SK-N-SH (cell line): ENCODE measurements at regions not wholly inside any gene's neighbourhood (a gene's known extent, or its start where the extent isn't known, plus 50 kb on each side); places are given as distances from the start of the nearest gene placed in this dataset.

Source experiments
- CTCF ChIA-PET: fragments of 300-600, 350-600 bp; formaldehyde crosslinking; extraction: SDS; loops from one replicate; lab custom pipeline; 2021; lab: Yijun Ruan, JAX
- POLR2A ChIA-PET: fragments of 350-600 bp; sonication (Branson Sonifier 250); formaldehyde crosslinking; extraction: SDS; loops from one replicate; lab custom pipeline; 2020; ENCODE audit warnings: antibody characterized with exemption, inconsistent platforms; lab: Yijun Ruan, JAX
- DNase-seq: peaks from one replicate; pipeline ENCODE4 v3.0.0; 2012
- H2AFZ ChIP-seq: fragments of 200-600 bp; sonication (generic); 2 replicates; pipeline ENCODE4 v1.8.1; 2016; ENCODE audit warnings: antibody characterized with exemption, mild to moderate bottlenecking, low read depth
- H3F3A ChIP-seq: fragments of 200-600 bp; sonication (generic); replicated peaks from 2 replicates; pipeline ENCODE3; 2016; ENCODE audit warnings: antibody characterized with exemption, mild to moderate bottlenecking; ENCODE audit not compliant: insufficient read depth
- H3K27ac ChIP-seq, 2 experiments: fragments of 200-500 bp in 1 of 2; fragments of 200-600 bp in 1 of 2; sonication (Bioruptor generic) in 1 of 2; sonication (generic), shearing (Covaris generic) in 1 of 2; 2 replicates each; pipeline versions ENCODE4 v1.5.1 to v1.6.1; 2014 to 2016; ENCODE audit warnings: low read depth in 2 of 2, inconsistent platforms in 1 of 2, low read length in 1 of 2, mild to moderate bottlenecking in 1 of 2, mixed read lengths in 1 of 2
- H3K27me3 ChIP-seq: fragments of 200-600 bp; sonication (generic), shearing (Covaris generic); 2 replicates; pipeline ENCODE4 v1.6.1; 2016; ENCODE audit warnings: mixed run types; ENCODE audit not compliant: insufficient read depth
- H3K36me3 ChIP-seq, 2 experiments: fragments of 200-500 bp in 1 of 2; fragments of 200-600 bp in 1 of 2; sonication (Bioruptor generic) in 1 of 2; sonication (generic) in 1 of 2; replicated peaks in 1 of 2; 2 replicates each; pipeline versions ENCODE3 to v1.5.1; 2014 to 2016; ENCODE audit warnings: low read length in 1 of 2, mild to moderate bottlenecking in 1 of 2; ENCODE audit not compliant: insufficient read depth in 2 of 2, control insufficient read depth in 1 of 2
- H3K4me1 ChIP-seq, 2 experiments: fragments of 200-500 bp in 1 of 2; fragments of 200-600 bp in 1 of 2; sonication (Bioruptor generic) in 1 of 2; sonication (generic), shearing (Covaris generic) in 1 of 2; 2 replicates each; pipeline versions ENCODE4 v1.5.1 to v1.6.1; 2014 to 2016; ENCODE audit warnings: low read depth in 1 of 2, low read length in 1 of 2, mixed run types in 1 of 2; ENCODE audit not compliant: insufficient read depth in 2 of 2, control insufficient read depth in 1 of 2
- H3K4me2 ChIP-seq: fragments of 200-600 bp; sonication (generic), shearing (Covaris generic); 2 replicates; pipeline ENCODE4 v1.6.1; 2017; ENCODE audit warnings: mixed run types
- H3K4me3 ChIP-seq, 2 experiments: fragments of 200-500 bp in 1 of 2; fragments of 200-600 bp in 1 of 2; sonication (Bioruptor generic) in 1 of 2; sonication (generic), shearing (Covaris generic) in 1 of 2; 2 replicates each; pipeline versions ENCODE4 v1.5.1 to v1.8.1; 2014 to 2016; ENCODE audit warnings: low read depth in 2 of 2, inconsistent platforms in 1 of 2, low read length in 1 of 2, mild to moderate bottlenecking in 1 of 2, mixed read lengths in 1 of 2, moderate library complexity in 1 of 2
- H3K79me2 ChIP-seq: fragments of 200-600 bp; sonication (generic); 2 replicates; pipeline ENCODE4 v1.8.1; 2017; ENCODE audit warnings: mild to moderate bottlenecking; ENCODE audit not compliant: insufficient read depth
- H3K9ac ChIP-seq: fragments of 200-600 bp; sonication (generic); 2 replicates; pipeline ENCODE4 v1.6.1; 2017; ENCODE audit warnings: mixed run types
- H3K9me2 ChIP-seq: fragments of 200-600 bp; sonication (generic); 2 replicates; pipeline ENCODE4 v1.6.1; 2017; ENCODE audit warnings: mixed run types
- H3K9me3 ChIP-seq: fragments of 200-600 bp; sonication (generic); 2 replicates; pipeline ENCODE4 v1.6.1; 2017; ENCODE audit warnings: mixed run types, mild to moderate bottlenecking, moderate library complexity
- H4K20me1 ChIP-seq: fragments of 200-600 bp; sonication (generic); 2 replicates; pipeline ENCODE4 v1.6.1; 2017; ENCODE audit warnings: mild to moderate bottlenecking, mixed run types; ENCODE audit not compliant: insufficient read depth
- CHD2 ChIP-seq: fragments of 150-350 bp; IDR thresholded peaks from 2 replicates; pipeline ENCODE4 v1.6.1; 2018; ENCODE audit warnings: low read length; ENCODE audit not compliant: partially characterized antibody
- ELF1 ChIP-seq: IDR thresholded peaks from 2 replicates; pipeline ENCODE4 v1.4.0; 2012
- EZH2phosphoT487 ChIP-seq: fragments of 200-600 bp; sonication (generic); IDR thresholded peaks from 2 replicates; pipeline ENCODE4 v1.6.1; 2017; ENCODE audit warnings: low read depth, mixed run types, mild to moderate bottlenecking, antibody characterized with exemption, moderate library complexity, borderline replicate concordance
- GABPA ChIP-seq: IDR thresholded peaks from 2 replicates; pipeline ENCODE4 v1.4.0; 2012; ENCODE audit warnings: low read depth, mild to moderate bottlenecking
- MEF2A ChIP-seq: IDR thresholded peaks from 2 replicates; pipeline ENCODE4 v1.4.0; 2012; ENCODE audit warnings: low read depth, borderline replicate concordance
- MXI1 ChIP-seq: IDR thresholded peaks from 2 replicates; pipeline ENCODE4 v1.6.1; 2012; ENCODE audit warnings: mild to moderate bottlenecking, low read depth, low read length, improper control_type of control experiment
- RAD21 ChIP-seq: IDR thresholded peaks from 2 replicates; pipeline ENCODE4 v1.6.1; 2012; ENCODE audit warnings: mild to moderate bottlenecking, low read length
- SIN3A ChIP-seq: IDR thresholded peaks from 2 replicates; pipeline ENCODE4 v1.6.1; 2012; ENCODE audit warnings: low read depth, mild to moderate bottlenecking, low read length, moderate library complexity, borderline replicate concordance
- SMC3 ChIP-seq: IDR thresholded peaks from 2 replicates; pipeline ENCODE4 v1.6.1; 2012; ENCODE audit warnings: low read depth, low read length, improper control_type of control experiment
- TEAD4 ChIP-seq: IDR thresholded peaks from 2 replicates; pipeline ENCODE4 v1.4.0; 2012; ENCODE audit warnings: mild to moderate bottlenecking, borderline replicate concordance; ENCODE audit not compliant: insufficient read depth
- ZBTB33 ChIP-seq: IDR thresholded peaks from 2 replicates; pipeline ENCODE4 v1.4.0; 2012; ENCODE audit warnings: low read depth, borderline replicate concordance
- WGBS: methylation state at CpG from one replicate; pipeline ENCODE4 v1.1.6; 2017; ENCODE audit warnings: low lambda C conversion rate; 5-methylcytosine and 5-hydroxymethylcytosine counted together
- TF ChIP-seq, protein P1 (sequence below): IDR thresholded peaks from 2 replicates; pipeline ENCODE4 v1.6.1; 2012; ENCODE audit warnings: mild to moderate bottlenecking, low read depth, low read length, moderate library complexity
- TF ChIP-seq, protein P2 (sequence below): IDR thresholded peaks from 2 replicates; pipeline ENCODE4 v1.4.0; 2012; ENCODE audit warnings: low read depth

- Histone ChIP-seq H3K4me2 (no peak overlapping the region), H3K4me3 (no peak overlapping the region), H4K20me1 (peaks cover 17% of the 10 kb centered on the region), H3K4me1 (peaks cover 0 to 14% of the 10 kb centered on the region in 2 experiments; a peak in 2 of 4 replicates), H3K9ac (no peak overlapping the region), H3K27me3 (no peaks in the 10 kb centered on the region), H3K9me3 (no peaks in the 10 kb centered on the region), H3K36me3 (peaks cover 3 to 33% of the 10 kb centered on the region in 2 experiments), H3K9me2 (no peaks in the 10 kb centered on the region), H3K79me2 (peaks cover 46% of the 10 kb centered on the region; the same call in 1 of the 2 replicates), H2AFZ (no peak overlapping the region), H3F3A (peaks cover 9% of the 10 kb centered on the region), H3K27ac (0 out of 4 replicates have a peak overlapping the region, but pooled peaks of 1 of the 2 experiments have one; percentile 30)
- 96% methylated on average over 5 of the region's 5 CpGs for WGBS
- DNase-seq, result no peak
- TF ChIP-seq TEAD4, result no peak
- TF ChIP-seq, protein P1, sequence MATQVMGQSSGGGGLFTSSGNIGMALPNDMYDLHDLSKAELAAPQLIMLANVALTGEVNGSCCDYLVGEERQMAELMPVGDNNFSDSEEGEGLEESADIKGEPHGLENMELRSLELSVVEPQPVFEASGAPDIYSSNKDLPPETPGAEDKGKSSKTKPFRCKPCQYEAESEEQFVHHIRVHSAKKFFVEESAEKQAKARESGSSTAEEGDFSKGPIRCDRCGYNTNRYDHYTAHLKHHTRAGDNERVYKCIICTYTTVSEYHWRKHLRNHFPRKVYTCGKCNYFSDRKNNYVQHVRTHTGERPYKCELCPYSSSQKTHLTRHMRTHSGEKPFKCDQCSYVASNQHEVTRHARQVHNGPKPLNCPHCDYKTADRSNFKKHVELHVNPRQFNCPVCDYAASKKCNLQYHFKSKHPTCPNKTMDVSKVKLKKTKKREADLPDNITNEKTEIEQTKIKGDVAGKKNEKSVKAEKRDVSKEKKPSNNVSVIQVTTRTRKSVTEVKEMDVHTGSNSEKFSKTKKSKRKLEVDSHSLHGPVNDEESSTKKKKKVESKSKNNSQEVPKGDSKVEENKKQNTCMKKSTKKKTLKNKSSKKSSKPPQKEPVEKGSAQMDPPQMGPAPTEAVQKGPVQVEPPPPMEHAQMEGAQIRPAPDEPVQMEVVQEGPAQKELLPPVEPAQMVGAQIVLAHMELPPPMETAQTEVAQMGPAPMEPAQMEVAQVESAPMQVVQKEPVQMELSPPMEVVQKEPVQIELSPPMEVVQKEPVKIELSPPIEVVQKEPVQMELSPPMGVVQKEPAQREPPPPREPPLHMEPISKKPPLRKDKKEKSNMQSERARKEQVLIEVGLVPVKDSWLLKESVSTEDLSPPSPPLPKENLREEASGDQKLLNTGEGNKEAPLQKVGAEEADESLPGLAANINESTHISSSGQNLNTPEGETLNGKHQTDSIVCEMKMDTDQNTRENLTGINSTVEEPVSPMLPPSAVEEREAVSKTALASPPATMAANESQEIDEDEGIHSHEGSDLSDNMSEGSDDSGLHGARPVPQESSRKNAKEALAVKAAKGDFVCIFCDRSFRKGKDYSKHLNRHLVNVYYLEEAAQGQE, result 0 out of 2 replicates have a peak, but pooled peaks have one; percentile 44
- TF ChIP-seq GABPA, result no peak
- TF ChIP-seq, protein P2, sequence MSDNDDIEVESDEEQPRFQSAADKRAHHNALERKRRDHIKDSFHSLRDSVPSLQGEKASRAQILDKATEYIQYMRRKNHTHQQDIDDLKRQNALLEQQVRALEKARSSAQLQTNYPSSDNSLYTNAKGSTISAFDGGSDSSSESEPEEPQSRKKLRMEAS, result no peak
- no peak for TF ChIP-seq SMC3
- POLR2A ChIA-PET, result no interaction called here
- CTCF ChIA-PET, result interaction anchor here (0.8 to 4.9 kb wide), 34 partner anchors 9 to 837 kb away, joined by 3 to 74 read pairs (median 6); partner anchors contain the start of genes PACSIN1 and SMIM29
Measured at GRCh38 chr6:34608321-34609091, 52.4 kb upstream of the SPDEF start.

DNA sequence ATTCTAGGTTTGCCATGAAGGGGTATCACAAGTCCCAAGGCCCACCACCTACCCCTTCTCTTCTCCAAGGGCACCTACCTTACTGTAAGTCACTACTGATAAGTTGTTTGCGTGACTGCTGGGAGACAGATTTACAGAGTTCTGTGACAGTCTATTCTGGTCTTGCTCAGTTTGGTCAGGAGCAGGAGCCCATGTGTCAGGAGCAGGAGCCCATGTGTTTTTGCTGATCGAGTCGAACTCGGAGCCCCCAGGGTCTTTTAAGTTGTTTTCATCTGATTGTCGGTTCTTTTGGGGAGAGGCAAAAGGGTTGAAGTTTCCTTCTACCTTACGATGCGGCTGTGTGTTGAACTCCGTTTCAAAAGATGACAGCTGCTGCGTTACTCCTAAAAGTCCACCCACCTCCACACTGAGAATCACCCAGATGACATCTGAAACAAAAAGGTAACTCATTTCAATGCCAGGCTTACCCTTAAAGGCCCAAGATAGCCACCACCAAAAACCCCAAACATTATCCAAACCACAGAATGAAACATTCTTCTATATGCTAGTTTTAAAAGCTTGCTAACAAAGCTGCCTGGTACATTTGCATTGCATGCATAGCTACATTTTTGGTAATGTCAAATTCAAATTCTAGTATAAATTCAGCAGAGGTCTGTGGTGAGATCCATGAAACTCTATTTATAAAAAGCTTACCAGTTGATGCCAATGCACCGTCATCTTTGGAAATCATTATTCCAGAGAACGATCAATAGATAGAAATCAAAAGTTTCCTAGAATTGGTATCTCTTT, 50.5 kb upstream of the SPDEF start:
- TF ChIP-seq SIN3A (no peak), EZH2phosphoT487 (no peak), ELF1 (no peak), MXI1 (no peak), MEF2A (no peak), RAD21 (no peak), CHD2 (no peak), ZBTB33 (no peak)
- TF ChIP-seq, all 33 proteins: peak for 0
- ChIA-PET POLR2A (no interaction called here), CTCF (interaction anchor here (1.0 to 3.8 kb wide), 2 partner anchors 80 to 102 kb away, joined by 3 to 36 read pairs; no protein-coding TSS in a partner anchor)
- peaks cover 9% of the 10 kb centered on the region for H3F3A ChIP-seq
- no peak overlapping the region for H2AFZ ChIP-seq
- no peak overlapping the region for H3K4me3 ChIP-seq
- DNase-seq, result no peak
- no peak overlapping the region for H3K27ac ChIP-seq
- no peaks in the 10 kb centered on the region for H3K27me3 ChIP-seq
- peaks cover 45% of the 10 kb centered on the region; the same call in 1 of the 2 replicates for H3K79me2 ChIP-seq
- H4K20me1 ChIP-seq, result peaks cover 34% of the 10 kb centered on the region
- no peaks in the 10 kb centered on the region for H3K9me3 ChIP-seq
- no peak overlapping the region for H3K9ac ChIP-seq
- 95% methylated on average over 11 of the region's 11 CpGs for WGBS
- H3K4me1 ChIP-seq, result peaks cover 8 to 20% of the 10 kb centered on the region in 2 experiments; a peak in 3 of 4 replicates
- peaks cover 3 to 33% of the 10 kb centered on the region in 2 experiments for H3K36me3 ChIP-seq
- no peaks in the 10 kb centered on the region for H3K9me2 ChIP-seq
- H3K4me2 ChIP-seq, result no peak overlapping the region
